ENCODE measurements at regions not wholly inside any gene's neighbourhood (a gene's known extent, or its start where the extent isn't known, plus 50 kb on each side); places are given as distances from the start of the nearest gene placed in this dataset.
"Not testable (repeated sequence)": the region's sequence is repeated elsewhere in the genome, so short reads cannot be mapped to it uniquely, and the experiment has no call there.

GRCh38 chr6:886116-886515 is 193.2 kb upstream of the EXOC2 start:
- TF ChIP-seq CTCF (IDR thresholded peaks at IDR 0.05; ENCODE audit: insufficient read depth, low read length); POLR2AphosphoS5 (IDR thresholded peaks at IDR 0.05; ENCODE audit: low read depth); REST (IDR thresholded peaks at IDR 0.05; ENCODE audit: insufficient replicate concordance, low read depth); SPI1 (IDR thresholded peaks at IDR 0.05; ENCODE audit: borderline replicate concordance, low read depth): not testable (repeated sequence)

All from HL-60 (cell line).